WTC11 (cell line): ENCODE measurements at regions not wholly inside any gene's neighbourhood (a gene's known extent, or its start where the extent isn't known, plus 50 kb on each side); places are given as distances from the start of the nearest gene placed in this dataset.

ENCODE experiments used
- ATF3 ChIP-seq: sonication (generic); formaldehyde crosslinking; conservative IDR thresholded peaks from 2 replicates; pipeline ENCODE4 v1.8.1; 2022; ENCODE audit warnings: mild to moderate bottlenecking, missing genetic modification reagents
- CTCF ChIP-seq: fragments of 200-600 bp; IDR thresholded peaks from 2 replicates; pipeline ENCODE4 v1.8.0; 2022; ENCODE audit warnings: antibody characterized with exemption
- E2F1 ChIP-seq: sonication (generic); formaldehyde crosslinking; IDR thresholded peaks from 2 replicates; pipeline ENCODE4 v1.8.0; 2022; ENCODE audit warnings: mild to moderate bottlenecking, missing genetic modification reagents
- ETV6 ChIP-seq: sonication (generic); formaldehyde crosslinking; IDR thresholded peaks from 2 replicates; pipeline ENCODE4 v1.8.1; 2022; ENCODE audit warnings: mild to moderate bottlenecking, missing genetic modification reagents
- MLX ChIP-seq: sonication (generic); formaldehyde crosslinking; IDR thresholded peaks from 2 replicates; pipeline ENCODE4 v1.8.1; 2023; ENCODE audit warnings: mild to moderate bottlenecking, missing genetic modification reagents, moderate library complexity
- MYBL2 ChIP-seq: sonication (generic); formaldehyde crosslinking; IDR thresholded peaks from 2 replicates; pipeline ENCODE4 v1.8.1; 2023; ENCODE audit warnings: mild to moderate bottlenecking, moderate library complexity, missing genetic modification reagents
- NR1H2 ChIP-seq: sonication (generic); formaldehyde crosslinking; IDR thresholded peaks from 2 replicates; pipeline ENCODE4 v1.9.0; 2021; ENCODE audit warnings: mild to moderate bottlenecking, moderate library complexity, missing genetic modification reagents
- NR2C2 ChIP-seq: sonication (generic); formaldehyde crosslinking; IDR thresholded peaks from 2 replicates; pipeline ENCODE4 v1.8.0; 2022; ENCODE audit warnings: mild to moderate bottlenecking, missing genetic modification reagents
- PREB ChIP-seq: sonication (generic); formaldehyde crosslinking; IDR thresholded peaks from 2 replicates; pipeline ENCODE4 v1.8.1; 2022; ENCODE audit warnings: mild to moderate bottlenecking, missing genetic modification reagents, moderate library complexity, borderline replicate concordance
- SP1 ChIP-seq: sonication (generic); formaldehyde crosslinking; conservative IDR thresholded peaks from 2 replicates; pipeline ENCODE4 v1.8.1; 2022; ENCODE audit warnings: missing genetic modification reagents
- ZBTB21 ChIP-seq: sonication (generic); formaldehyde crosslinking; IDR thresholded peaks from 2 replicates; pipeline ENCODE4 v1.8.1; 2023; ENCODE audit warnings: mild to moderate bottlenecking, missing genetic modification reagents, borderline replicate concordance
- ZNF121 ChIP-seq: sonication (generic); formaldehyde crosslinking; IDR thresholded peaks from 2 replicates; pipeline ENCODE4 v1.8.0; 2023; ENCODE audit warnings: missing genetic modification reagents

GRCh38 chr2:149737896-149738295 is 150.3 kb upstream of the MMADHC start:
- TF ChIP-seq ETV6 (CRISPR knock-in tag) (no peak), ZBTB21 (no peak), CTCF (no peak), NR2C2 (no peak), ATF3 (CRISPR knock-in tag) (no peak), SP1 (CRISPR knock-in tag) (no peak), ZNF121 (CRISPR knock-in tag) (no peak), MYBL2 (CRISPR knock-in tag) (no peak), NR1H2 (CRISPR knock-in tag) (no peak), MLX (no peak), PREB (CRISPR knock-in tag) (no peak), E2F1 (no peak)
